HEK293 (cell line): ENCODE measurements at regions not wholly inside any gene's neighbourhood (a gene's known extent, or its start where the extent isn't known, plus 50 kb on each side); places are given as distances from the start of the nearest gene placed in this dataset.

ENCODE experiments used
- YY1 ChIP-seq: fragments of 450-650 bp; formaldehyde crosslinking; IDR thresholded peaks from 2 replicates; pipeline ENCODE4 v1.5.1; 2018; ENCODE audit warnings: missing biosample characterization, missing genetic modification characterization
- ZFP41 ChIP-seq: fragments of 450-650 bp; formaldehyde crosslinking; IDR thresholded peaks from 2 replicates; pipeline ENCODE4 v1.5.1; 2016; ENCODE audit warnings: missing biosample characterization, missing genetic modification characterization, borderline replicate concordance
- ZNF146 ChIP-seq: fragments of 450-650 bp; formaldehyde crosslinking; IDR thresholded peaks from 2 replicates; pipeline ENCODE4 v1.5.1; 2016; ENCODE audit warnings: missing biosample characterization, missing genetic modification characterization
- ZNF514 ChIP-seq: fragments of 450-650 bp; formaldehyde crosslinking; IDR thresholded peaks from 2 replicates; pipeline ENCODE4 v1.5.1; 2016; ENCODE audit warnings: missing biosample characterization, missing genetic modification characterization
- ZNF670 ChIP-seq: fragments of 450-650 bp; formaldehyde crosslinking; IDR thresholded peaks from 2 replicates; pipeline ENCODE4 v1.5.1; 2016; ENCODE audit warnings: missing biosample characterization, missing genetic modification characterization, low read depth
- TF ChIP-seq, protein P1 (sequence below): fragments of 450-650 bp; formaldehyde crosslinking; IDR thresholded peaks from 2 replicates; pipeline ENCODE4 v1.5.1; 2016; ENCODE audit warnings: missing biosample characterization, missing genetic modification characterization
- TF ChIP-seq, protein P2 (sequence below): fragments of 450-650 bp; formaldehyde crosslinking; IDR thresholded peaks from 2 replicates; pipeline ENCODE4 v1.5.1; 2016; ENCODE audit warnings: missing biosample characterization, missing genetic modification characterization, borderline replicate concordance
- TF ChIP-seq, protein P3 (sequence below): fragments of 450-650 bp; formaldehyde crosslinking; IDR thresholded peaks from 2 replicates; pipeline ENCODE4 v1.5.1; 2016; ENCODE audit warnings: missing biosample characterization, missing genetic modification characterization

DNA sequence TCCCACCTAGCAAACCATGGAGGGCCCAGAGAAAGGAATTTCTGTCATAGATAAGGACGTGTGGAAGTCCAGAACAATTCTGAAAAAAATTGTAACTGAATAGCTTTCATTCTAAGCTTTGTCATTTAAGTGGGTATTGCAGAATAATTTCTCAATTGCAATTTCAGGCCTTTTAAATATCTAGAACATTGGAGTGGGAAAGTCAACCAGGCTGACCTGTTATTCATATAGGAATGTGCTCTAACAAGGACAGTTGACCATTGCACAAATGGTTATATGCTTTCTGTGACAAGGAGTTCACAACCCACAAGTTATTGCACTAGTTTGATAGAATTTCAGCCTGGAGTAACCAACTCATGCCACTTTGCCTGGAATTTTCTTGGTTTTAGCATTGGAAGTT lies 53.4 kb upstream of the OLIG3 start:
- TF ChIP-seq, protein P1, sequence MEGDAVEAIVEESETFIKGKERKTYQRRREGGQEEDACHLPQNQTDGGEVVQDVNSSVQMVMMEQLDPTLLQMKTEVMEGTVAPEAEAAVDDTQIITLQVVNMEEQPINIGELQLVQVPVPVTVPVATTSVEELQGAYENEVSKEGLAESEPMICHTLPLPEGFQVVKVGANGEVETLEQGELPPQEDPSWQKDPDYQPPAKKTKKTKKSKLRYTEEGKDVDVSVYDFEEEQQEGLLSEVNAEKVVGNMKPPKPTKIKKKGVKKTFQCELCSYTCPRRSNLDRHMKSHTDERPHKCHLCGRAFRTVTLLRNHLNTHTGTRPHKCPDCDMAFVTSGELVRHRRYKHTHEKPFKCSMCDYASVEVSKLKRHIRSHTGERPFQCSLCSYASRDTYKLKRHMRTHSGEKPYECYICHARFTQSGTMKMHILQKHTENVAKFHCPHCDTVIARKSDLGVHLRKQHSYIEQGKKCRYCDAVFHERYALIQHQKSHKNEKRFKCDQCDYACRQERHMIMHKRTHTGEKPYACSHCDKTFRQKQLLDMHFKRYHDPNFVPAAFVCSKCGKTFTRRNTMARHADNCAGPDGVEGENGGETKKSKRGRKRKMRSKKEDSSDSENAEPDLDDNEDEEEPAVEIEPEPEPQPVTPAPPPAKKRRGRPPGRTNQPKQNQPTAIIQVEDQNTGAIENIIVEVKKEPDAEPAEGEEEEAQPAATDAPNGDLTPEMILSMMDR, result no peak
- TF ChIP-seq ZNF670 (tag by site-specific recombination) (no peak), ZFP41 (tag by site-specific recombination) (no peak), YY1 (tag by site-specific recombination) (no peak), ZNF146 (tag by site-specific recombination) (no peak), ZNF514 (tag by site-specific recombination) (no peak)
- TF ChIP-seq, protein P2, sequence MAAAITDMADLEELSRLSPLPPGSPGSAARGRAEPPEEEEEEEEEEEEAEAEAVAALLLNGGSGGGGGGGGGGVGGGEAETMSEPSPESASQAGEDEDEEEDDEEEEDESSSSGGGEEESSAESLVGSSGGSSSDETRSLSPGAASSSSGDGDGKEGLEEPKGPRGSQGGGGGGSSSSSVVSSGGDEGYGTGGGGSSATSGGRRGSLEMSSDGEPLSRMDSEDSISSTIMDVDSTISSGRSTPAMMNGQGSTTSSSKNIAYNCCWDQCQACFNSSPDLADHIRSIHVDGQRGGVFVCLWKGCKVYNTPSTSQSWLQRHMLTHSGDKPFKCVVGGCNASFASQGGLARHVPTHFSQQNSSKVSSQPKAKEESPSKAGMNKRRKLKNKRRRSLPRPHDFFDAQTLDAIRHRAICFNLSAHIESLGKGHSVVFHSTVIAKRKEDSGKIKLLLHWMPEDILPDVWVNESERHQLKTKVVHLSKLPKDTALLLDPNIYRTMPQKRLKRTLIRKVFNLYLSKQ (tag by site-specific recombination), result no peak
- TF ChIP-seq, protein P3, sequence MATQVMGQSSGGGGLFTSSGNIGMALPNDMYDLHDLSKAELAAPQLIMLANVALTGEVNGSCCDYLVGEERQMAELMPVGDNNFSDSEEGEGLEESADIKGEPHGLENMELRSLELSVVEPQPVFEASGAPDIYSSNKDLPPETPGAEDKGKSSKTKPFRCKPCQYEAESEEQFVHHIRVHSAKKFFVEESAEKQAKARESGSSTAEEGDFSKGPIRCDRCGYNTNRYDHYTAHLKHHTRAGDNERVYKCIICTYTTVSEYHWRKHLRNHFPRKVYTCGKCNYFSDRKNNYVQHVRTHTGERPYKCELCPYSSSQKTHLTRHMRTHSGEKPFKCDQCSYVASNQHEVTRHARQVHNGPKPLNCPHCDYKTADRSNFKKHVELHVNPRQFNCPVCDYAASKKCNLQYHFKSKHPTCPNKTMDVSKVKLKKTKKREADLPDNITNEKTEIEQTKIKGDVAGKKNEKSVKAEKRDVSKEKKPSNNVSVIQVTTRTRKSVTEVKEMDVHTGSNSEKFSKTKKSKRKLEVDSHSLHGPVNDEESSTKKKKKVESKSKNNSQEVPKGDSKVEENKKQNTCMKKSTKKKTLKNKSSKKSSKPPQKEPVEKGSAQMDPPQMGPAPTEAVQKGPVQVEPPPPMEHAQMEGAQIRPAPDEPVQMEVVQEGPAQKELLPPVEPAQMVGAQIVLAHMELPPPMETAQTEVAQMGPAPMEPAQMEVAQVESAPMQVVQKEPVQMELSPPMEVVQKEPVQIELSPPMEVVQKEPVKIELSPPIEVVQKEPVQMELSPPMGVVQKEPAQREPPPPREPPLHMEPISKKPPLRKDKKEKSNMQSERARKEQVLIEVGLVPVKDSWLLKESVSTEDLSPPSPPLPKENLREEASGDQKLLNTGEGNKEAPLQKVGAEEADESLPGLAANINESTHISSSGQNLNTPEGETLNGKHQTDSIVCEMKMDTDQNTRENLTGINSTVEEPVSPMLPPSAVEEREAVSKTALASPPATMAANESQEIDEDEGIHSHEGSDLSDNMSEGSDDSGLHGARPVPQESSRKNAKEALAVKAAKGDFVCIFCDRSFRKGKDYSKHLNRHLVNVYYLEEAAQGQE (tag by site-specific recombination), result no peak
